BJ (cell line): ENCODE measurements at regions not wholly inside any gene's neighbourhood (a gene's known extent, or its start where the extent isn't known, plus 50 kb on each side); places are given as distances from the start of the nearest gene placed in this dataset.

Source experiments
- CTCF ChIA-PET: fragments of 350-600 bp; formaldehyde crosslinking; extraction: SDS; loops from one replicate; lab custom pipeline; 2021; ENCODE audit warnings: antibody characterized with exemption, inconsistent platforms; lab: Yijun Ruan, JAX
- POLR2A ChIA-PET: fragments of 300-600 bp; sonication (Branson Sonifier 250); formaldehyde crosslinking; extraction: SDS; loops from one replicate; lab custom pipeline; 2021; ENCODE audit warnings: antibody characterized with exemption; lab: Charles Lee
- DNase-seq: peaks from one replicate; pipeline ENCODE4 v3.0.0-alpha.2; 2011; ENCODE audit warnings: low read depth
- H3K27me3 ChIP-seq: 2 replicates; pipeline ENCODE4 v1.6.0; 2011; ENCODE audit warnings: low read length; ENCODE audit not compliant: control insufficient read depth, insufficient read depth
- H3K36me3 ChIP-seq: 2 replicates; pipeline ENCODE4 v1.5.1; 2011; ENCODE audit warnings: low read length; ENCODE audit not compliant: control insufficient read depth, insufficient read depth
- H3K4me3 ChIP-seq: 2 replicates; pipeline ENCODE4 v1.5.1; 2011; ENCODE audit warnings: low read depth, mild to moderate bottlenecking, control low read depth, low read length
- TF ChIP-seq, protein P1 (sequence below): IDR thresholded peaks from 2 replicates; pipeline ENCODE4 v1.5.1; 2011; ENCODE audit warnings: low read depth, mild to moderate bottlenecking, control low read depth, inconsistent platforms, low read length, moderate library complexity; ENCODE audit not compliant: insufficient read depth

DNA sequence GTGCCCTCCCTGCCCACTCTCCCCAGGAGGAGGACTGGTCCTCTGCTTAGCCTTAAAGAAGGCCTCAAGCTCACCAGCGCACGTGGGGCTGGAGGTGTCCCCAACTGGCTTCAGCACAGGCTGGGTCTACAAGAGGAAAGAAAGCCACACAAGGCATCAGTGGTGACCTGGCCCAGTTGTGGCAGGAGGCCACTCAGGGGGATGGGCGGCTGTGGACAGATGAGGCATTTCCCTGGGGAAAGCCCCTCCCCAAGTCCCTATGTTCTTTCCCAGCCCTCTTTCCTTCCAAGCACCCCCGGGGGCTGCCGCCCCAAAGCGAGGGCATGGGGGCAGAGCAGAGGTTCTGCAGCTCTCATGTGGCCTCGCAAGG, 155.2 kb upstream of the TLE3 start:
- Histone ChIP-seq H3K36me3 (no peaks in the 10 kb centered on the region), H3K4me3 (no peak overlapping the region), H3K27me3 (peaks cover 4% of the 10 kb centered on the region)
- TF ChIP-seq, protein P1, sequence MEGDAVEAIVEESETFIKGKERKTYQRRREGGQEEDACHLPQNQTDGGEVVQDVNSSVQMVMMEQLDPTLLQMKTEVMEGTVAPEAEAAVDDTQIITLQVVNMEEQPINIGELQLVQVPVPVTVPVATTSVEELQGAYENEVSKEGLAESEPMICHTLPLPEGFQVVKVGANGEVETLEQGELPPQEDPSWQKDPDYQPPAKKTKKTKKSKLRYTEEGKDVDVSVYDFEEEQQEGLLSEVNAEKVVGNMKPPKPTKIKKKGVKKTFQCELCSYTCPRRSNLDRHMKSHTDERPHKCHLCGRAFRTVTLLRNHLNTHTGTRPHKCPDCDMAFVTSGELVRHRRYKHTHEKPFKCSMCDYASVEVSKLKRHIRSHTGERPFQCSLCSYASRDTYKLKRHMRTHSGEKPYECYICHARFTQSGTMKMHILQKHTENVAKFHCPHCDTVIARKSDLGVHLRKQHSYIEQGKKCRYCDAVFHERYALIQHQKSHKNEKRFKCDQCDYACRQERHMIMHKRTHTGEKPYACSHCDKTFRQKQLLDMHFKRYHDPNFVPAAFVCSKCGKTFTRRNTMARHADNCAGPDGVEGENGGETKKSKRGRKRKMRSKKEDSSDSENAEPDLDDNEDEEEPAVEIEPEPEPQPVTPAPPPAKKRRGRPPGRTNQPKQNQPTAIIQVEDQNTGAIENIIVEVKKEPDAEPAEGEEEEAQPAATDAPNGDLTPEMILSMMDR, result no peak
- DNase-seq, result no peak
- CTCF ChIA-PET, result no interaction called here
- POLR2A ChIA-PET, result no interaction called here

DNA sequence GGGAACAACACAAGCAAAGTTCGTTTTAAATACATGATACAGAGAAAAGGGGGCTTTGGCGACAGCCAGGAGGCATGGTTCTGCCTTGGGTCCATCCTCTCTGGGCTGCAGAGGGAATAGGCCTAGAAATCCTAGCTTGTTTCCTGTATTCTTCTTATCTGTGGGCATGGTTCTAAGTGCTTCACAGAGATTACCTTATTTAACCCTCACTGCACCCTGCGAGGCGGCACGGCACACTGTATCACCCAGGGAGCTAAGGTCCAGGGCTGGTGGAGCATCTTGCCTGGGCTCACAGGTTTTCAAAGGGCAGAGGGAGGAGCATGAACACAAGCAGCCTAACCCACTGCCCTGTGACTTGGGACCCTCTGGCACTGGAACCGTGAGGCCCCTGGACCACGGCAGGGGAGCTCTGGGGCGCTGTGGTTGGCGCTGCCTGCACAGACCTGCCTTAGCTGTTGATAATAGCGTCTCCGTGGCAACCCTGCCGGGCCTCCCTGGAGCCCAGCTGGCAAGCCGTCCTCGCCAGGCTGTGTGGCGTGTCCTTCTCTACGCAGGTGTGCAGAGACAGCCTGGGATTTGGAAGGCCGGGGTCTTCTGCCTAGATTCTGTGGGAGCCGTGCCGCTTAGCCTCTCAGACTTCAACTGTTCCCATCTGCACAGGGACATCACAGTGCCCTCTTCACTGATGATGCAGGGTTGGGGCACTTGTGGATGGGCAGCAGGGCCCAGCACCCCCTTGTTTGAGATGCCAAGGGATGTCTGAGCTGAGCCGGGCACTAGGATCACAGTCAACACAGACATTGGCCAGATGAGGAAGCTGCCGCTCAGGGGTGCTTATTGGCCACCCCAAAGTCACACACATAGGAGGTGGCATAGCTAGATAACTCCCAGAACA, 154.6 kb upstream of the TLE3 start:
- TF ChIP-seq, protein P1, result no peak
- H3K36me3 ChIP-seq, result no peaks in the 10 kb centered on the region
- no peak overlapping the region for H3K4me3 ChIP-seq
- ChIA-PET CTCF (interaction anchor here (1.4 kb wide), 1 partner anchor 10 kb away, joined by 5 read pairs; no protein-coding TSS in a partner anchor), POLR2A (no interaction called here)
- H3K27me3 ChIP-seq, result peaks cover 4% of the 10 kb centered on the region
- DNase-seq, result no peak

DNA sequence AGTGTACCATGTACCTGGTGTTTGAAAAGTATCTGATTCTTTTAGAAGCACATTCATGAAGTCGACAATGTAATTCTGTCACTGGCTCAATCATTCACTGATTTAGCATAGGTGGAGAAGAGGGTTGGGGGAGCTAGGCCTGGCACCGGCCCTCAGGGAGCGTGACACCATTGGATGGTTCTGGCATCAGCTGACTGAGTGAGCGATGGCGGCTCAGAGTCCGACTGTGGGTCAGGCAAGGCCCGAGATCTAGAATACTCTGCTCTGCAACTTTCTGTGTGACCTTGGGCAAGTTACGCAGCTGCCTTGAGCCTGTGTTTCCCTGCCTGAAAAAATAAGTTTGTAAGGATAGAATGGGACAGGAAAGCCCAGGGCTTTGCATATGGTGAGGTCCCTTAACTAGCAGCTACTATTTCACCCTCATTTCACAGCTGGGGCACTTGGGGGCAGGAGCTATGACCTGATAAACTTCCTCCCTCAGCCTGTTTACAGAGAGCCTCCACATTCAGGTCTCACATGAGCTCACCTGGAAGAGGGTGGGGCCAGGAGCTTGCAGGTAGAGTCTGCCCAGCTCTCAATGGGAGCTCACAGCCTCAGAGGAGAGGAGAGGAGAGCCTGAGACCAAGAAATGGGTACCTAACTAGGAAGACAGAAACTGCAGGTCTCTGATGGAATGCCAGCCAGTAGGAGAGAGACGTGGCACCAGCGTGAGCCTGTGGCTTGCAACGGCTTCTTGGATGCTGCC, 153.7 kb upstream of the TLE3 start:
- ChIA-PET CTCF (interaction anchor here (1.2 to 1.4 kb wide), 2 partner anchors 9 to 215 kb away, joined by 3 to 5 read pairs; no protein-coding TSS in a partner anchor), POLR2A (no interaction called here)
- Histone ChIP-seq H3K36me3 (no peaks in the 10 kb centered on the region), H3K27me3 (peaks cover 4% of the 10 kb centered on the region), H3K4me3 (no peak overlapping the region)
- TF ChIP-seq, protein P1, result no peak
- no peak for DNase-seq

DNA sequence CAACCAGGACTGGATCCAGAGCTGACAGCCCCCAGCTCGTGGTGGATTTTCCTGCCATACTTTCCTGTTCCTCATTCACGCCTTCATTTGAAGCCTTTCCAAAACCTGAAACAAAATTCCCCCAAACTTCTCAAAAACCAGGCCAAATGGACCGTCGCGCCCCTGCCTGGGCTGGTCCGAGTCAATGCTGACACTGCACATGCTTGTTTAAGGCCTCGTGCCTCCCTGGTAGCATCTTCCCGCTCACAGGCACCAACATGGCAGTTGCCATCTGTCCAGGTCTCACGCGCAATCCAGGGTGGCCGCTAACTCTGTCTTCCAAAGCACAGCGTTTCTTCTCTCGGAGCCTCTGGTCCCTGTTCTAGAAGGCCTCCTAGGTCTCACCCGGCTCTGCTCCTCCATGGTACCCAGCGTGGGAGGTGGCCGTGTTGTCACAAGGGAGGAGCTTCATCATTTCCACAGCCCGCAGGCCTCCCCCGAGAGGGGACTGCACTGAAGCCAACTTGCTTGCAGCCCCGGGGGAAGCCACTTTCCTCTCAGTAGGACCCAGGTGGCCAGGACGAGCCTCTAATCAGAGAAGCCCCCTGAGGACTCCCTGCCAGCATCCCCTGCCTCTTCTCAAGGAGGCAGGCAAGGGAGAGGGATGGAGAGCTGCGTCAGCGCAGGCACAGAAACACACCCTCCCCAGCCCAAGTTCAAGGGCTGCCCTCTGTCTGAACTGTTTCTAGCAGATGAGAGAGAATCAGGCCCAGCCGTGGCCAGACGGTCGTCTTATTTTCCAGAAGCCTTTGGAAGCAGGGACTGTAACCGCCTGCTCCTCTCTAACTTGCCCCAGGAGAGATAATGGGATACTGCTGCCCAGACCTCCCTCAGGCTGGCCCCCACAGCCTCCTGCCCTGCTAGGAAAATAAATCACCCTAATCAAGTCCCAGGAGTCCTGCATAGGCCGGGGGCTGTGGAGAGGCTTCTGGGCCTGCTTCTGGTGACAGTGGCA, 152.8 kb upstream of the TLE3 start:
- no peaks in the 10 kb centered on the region for H3K36me3 ChIP-seq
- CTCF ChIA-PET, result interaction anchor here (1.2 kb wide), 1 partner anchor 216 kb away, joined by 3 read pairs; no protein-coding TSS in a partner anchor
- no peak for DNase-seq
- no peak overlapping the region for H3K4me3 ChIP-seq
- TF ChIP-seq, protein P1, result no peak
- peaks cover 2% of the 10 kb centered on the region; the same call in 1 of the 2 replicates for H3K27me3 ChIP-seq
- POLR2A ChIA-PET, result no interaction called here
